NCI-H524 treated with DMSO at 0.1 percent for 48 hours (cell line): ENCODE measurements at regions not wholly inside any gene's neighbourhood (a gene's known extent, or its start where the extent isn't known, plus 50 kb on each side); places are given as distances from the start of the nearest gene placed in this dataset.

Experiments used
- DNase-seq: peaks from one replicate; lab custom pipeline; 2025; lab: John Stamatoyannopoulos, UW

- no peak for DNase-seq
Observed at GRCh38 chr18:78703291-78703690, 276.3 kb upstream of the SALL3 start.

DNA sequence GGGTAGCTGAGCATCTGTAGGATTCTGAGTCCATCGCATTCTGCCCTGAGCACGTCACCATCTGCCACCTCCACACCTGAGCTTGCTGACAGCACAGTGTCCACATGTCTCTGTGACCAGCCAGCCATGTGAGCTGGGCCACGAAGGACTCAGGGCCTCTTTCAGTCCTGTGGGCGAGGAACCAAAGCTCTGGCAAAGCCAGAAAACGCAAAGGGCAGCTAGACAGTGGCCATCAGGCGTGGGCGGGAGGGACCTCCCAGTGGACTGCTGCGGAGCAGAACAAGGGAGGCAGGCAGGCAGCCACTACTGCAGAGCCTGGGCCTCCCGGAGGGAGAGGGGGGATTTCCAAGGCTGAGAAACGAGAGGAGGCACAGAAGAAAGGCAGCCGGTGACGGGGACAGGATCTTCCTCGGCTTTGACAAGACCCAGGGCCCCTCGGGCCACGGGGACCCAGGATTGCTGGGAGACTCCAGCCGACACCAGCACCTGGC, 274.6 kb upstream of the SALL3 start:
- no peak for DNase-seq

- DNase-seq = no peak
Observed at GRCh38 chr18:78709261-78709809, 270.3 kb upstream of the SALL3 start.

DNA sequence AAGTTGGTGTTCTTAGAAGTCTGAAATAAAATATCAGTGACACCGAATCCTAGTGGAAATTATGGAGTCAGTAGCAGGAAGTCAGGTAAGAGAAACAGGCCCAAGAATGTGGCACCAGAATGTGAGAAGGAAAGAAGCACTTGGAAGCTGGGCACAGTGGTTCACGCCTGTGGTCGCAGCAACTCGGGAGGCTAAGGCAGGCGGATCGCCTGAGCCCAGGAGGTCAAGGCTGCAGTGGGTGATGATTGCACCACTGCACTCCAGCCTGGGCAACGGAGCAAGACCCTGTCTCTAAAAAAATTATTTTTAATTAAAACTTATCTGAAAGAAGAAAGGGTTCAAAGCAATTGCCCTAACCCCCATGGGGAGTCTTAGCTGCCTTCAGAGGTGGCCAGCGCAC, 268.3 kb upstream of the SALL3 start:
- no peak for DNase-seq

DNA sequence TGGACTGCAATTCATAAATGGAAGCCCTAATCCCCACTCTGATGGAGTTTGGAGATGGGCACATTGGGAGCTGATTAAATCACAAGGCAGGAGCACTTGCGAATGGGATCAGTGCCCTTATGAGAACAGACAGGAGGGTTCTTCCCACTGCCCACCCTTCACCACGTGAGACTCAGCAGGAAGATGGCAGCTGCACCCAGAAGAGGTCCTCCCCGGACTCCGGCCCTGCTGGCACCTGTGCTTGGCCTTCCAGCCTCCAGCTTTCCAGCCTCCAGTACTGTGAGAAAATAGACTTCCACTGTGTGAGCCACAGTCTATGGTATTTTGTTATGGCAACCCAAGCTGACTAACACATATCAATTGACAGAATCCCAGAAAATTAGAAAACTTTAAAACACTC, 267.6 kb upstream of the SALL3 start:
- DNase-seq = no peak

DNA sequence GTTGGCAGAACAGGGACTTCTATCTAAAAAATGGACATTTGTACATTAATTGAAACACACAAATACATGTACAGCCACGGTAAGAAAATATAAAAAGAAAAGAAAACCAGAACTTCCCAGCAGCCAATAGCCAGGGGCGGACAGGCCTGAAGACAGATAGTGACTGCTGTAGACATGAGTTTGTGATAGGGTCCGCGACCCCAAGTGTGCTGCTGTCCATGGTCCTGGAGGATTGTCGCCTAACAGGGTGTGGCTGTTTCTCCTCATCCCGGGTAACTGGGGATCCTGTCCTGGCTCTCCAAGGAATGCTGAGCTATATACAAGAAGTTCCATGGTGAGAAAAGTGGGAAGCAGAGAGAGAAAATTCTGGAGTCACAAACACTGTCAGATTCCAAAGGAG, 266.5 kb upstream of the SALL3 start:
- no peak for DNase-seq

DNA sequence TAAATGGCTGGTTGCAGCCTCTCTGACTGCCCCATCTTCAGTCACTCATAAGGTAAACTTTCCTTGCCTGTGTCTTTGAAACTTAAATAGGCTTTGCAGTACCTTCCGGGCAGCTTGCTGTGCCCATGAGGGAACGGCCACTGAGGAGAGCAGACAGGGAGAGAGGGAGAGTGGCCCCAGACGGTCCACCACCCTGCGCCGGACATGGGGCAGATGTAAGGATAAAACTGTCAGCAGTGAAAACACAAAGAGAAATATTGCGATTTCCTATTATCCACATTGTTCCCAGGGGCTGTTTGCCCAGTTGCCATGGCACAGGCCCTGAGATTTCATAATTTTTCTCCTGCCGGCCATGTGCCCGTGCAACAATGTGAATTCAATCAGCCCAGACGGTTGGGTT, 265.9 kb upstream of the SALL3 start:
- no peak for DNase-seq

DNA sequence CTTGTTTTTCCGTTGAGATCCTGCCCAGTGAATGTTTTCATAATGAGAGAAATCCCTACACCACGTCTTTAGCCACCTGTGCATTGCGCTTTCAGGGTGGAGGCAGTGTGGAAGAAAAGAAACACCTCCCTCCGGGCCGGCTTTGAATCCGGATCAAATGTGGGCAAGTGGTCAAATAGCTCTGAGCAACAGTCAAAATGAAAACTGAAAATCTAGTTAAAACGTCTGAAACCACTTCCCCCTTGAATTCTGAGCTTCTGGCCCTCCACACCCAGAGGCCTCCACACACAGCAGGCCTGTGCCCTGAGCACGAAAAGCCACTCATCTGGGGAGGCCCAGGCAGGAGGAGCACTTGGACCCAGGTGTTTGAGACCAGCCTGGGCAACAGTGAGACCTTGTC, 263.6 kb upstream of the SALL3 start:
- DNase-seq = no peak

DNA sequence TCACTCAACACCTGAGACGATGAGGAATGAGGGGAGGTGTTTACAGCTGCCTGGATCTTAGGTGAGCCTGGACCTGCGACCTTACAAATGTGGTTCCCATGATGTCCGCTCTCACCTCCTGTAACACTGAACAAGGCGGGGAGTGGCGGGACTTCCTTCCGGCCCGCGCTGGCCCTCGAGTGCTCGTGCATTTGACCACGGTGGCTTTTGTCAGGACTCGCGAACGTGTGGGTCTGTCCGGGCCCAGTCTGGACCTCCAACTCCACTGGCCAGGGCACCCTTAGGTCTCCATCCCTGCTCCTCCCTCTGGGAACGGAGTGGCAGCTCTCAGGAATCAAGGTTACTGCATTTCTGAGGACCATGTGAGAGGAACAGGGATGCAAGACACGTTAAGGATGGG, 263.0 kb upstream of the SALL3 start:
- no peak for DNase-seq

DNA sequence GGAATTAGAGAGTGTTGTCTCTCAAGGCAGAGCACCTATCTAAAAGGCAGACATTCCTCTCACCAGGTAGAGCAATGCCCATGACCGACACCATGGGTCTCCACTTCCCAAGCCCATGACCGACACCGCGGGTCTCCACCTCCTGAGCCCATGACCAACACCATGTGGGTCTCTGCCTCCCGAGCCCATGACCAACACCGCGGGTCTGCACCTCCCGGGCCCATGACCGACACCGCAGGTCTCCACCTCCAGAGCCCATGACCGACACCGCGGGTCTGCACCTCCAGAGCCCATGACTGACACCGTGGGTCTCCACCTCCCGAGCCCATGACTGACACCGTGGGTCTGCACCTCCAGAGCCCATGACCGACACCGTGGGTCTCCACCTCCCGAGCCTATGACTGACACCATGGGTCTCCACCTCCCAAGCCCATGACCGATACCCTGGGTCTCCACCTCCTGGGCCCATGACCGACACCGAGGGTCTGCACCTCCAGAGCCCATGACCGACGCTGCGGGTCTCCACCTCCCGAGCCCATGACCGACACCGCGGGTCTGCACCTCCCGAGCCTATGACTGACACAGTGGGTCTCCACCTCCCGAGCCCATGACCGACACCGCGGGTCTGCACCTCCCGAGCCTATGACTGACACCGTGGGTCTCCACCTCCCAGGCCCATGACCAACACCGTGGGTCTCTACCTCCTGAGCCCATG, 262.4 kb upstream of the SALL3 start:
- no peak for DNase-seq

- no peak for DNase-seq
Observed at GRCh38 chr18:78717766-78718150, 261.9 kb upstream of the SALL3 start.

GRCh38 chr18:78719821-78720220, 259.8 kb upstream of the SALL3 start:
- no peak for DNase-seq

GRCh38 chr18:78720456-78721237, 259.0 kb upstream of the SALL3 start:
- no peak for DNase-seq

- DNase-seq = no peak
Observed at GRCh38 chr18:78721238-78721875, 258.3 kb upstream of the SALL3 start.

GRCh38 chr18:78721981-78722380, 257.6 kb upstream of the SALL3 start:
- DNase-seq = no peak

DNA sequence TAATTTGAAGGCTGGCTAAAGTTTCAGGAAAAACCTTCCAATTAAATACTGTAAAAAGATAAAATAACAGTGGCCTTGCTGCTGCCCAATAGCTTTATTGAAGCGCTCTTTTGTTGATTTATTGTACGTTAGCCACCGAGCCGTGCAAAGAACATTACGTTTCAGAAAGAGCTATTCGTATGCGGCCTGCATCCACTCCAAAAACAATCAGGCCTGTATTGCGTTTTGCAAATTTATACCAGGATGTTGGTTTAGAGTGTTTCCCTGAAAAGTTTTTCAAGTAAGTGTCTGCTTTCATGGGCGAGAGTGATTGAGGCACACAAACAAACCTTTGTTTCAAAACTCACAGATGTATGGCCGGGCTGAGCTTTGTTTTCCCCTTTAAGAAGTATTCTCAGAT, 257.2 kb upstream of the SALL3 start:
- DNase-seq = no peak

DNA sequence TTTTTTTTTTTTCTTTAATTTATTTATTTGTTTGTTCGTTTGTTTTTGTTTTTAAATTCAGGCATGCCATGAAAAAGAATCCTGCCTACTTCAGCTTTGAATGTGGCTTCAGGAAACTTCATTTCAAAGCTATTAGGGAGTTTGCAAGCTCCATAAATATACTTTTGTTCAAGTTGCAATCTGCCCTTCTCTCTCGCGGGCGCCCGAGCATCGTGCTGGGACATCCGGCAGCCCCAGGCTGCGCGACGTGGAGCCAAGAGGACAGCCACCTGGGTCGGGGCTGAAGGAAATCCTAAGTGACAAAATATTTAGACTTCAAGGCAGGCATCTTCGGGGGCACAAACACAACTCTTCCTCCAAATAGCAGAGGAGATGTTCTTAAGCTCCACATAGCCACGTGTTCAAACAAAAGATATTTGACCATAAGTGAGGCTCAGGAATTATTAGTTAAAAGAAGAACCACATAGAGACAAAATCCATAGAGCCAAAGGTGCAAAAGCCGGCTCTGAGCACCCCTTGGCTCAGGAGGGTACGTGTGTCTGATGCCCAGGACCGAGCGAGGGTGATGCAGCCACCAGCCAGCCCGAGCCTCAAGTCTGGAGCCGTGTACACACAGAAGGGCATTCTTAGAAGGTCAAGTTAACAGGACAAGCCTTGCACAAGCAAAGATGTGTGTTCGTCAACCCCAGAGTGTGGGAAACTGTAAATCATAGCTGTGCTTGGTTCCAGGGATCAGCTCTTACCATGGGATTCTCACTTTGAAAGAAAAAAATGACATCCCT, 256.5 kb upstream of the SALL3 start:
- DNase-seq = no peak

DNA sequence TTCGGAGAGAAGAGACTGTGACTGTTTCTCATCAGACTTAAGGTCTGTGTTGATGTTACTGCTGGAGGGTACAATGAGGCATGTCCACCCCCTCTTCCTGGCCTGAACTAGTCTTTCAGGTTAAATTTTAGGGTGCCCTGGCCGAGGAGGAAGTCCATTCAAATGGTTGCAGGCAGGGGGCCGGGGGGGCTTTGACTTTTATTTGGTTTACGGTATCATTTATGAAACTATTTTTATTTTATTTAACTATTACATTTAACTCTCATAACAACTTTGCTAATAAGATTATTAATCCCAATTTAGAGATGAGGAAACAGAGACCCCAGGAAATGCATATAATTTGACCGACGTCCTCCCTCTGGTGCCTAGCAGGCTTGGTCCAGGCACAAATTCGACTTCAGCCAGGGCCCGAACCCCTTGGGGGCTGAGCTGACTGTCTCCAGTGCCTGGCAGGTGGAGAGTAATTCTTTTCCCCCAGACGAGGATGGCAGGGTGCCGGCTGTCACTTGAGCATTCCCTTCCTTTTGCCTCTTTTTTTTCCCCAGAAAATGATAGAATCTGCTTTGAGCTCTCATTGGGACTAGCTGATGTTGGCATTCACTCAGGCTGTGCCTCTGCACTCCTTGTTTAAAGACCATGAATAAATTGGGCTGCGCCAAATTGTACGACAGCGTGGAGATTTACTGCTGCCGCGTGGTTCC, 255.3 kb upstream of the SALL3 start:
- DNase-seq = no peak

- DNase-seq = no peak
Observed at GRCh38 chr18:78725426-78725825, 254.2 kb upstream of the SALL3 start.

GRCh38 chr18:78726326-78727056, 253.1 kb upstream of the SALL3 start:
- no peak for DNase-seq
